HG03103 (cell line): ENCODE measurements at regions not wholly inside any gene's neighbourhood (a gene's known extent, or its start where the extent isn't known, plus 50 kb on each side); places are given as distances from the start of the nearest gene placed in this dataset.

ENCODE experiments used
- ATAC-seq: cut with Tn5 transposase; IDR thresholded peaks from one replicate; pipeline ENCODE4 v1.9.1; 2021; ENCODE audit warnings: low read depth; ENCODE audit not compliant: unreplicated experiment

DNA sequence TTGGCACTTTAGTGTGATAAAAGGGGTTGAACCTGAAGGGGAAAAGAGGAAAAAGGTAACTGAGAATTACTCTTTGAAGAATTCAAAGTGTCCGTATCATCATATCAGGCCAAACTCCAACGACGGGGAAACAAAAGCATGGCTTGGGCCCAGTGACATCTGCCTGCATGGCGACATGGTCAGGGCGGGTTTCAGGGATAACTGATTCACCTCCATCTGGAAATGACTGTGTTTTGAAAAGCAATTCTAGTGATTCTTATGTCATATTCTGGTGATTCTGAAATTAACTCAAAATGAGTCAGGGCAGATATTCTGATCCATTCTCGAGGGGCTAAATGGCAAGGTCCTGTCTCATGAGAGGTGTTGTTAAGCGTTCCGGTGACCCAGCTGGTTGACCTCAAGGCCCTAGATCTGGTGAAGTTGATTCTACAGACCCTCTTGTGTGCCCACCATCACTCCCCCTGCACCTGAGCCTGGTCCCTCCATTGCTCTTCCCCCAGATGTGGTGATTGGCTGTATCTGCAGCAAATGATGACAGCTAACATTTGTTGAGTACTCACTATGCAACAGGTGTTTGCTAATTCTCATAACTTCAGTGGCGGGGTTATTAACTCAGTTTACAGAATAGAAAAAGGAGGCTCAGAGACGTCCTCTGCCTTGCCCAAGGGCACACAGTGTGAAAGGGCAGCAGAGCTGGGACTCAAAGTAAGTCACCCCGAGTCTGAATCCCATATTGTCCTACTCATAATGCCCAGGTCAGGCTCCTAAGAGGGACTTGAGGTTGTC is 251.8 kb downstream of the MAF start:
- no peak for ATAC-seq

DNA sequence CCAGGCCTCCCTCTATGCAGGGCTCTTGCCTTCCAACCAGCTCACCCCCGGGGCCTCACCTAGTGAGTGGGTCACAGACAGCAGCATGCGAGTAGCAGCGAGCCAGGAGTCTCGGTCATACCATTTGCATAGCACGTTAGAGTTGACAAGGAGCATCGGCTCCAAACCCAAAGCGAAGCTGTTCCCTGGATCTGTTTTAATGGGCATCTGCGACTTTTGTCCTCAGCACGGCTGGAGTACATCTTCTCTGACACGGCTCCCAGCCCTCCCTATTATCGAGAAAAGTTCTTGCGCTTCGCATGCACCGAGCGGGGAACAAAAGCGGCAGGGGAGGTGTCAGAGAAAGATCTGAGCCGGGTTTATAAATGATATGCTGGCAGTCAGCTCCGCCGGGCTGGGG is 253.3 kb downstream of the MAF start:
- no peak for ATAC-seq

DNA sequence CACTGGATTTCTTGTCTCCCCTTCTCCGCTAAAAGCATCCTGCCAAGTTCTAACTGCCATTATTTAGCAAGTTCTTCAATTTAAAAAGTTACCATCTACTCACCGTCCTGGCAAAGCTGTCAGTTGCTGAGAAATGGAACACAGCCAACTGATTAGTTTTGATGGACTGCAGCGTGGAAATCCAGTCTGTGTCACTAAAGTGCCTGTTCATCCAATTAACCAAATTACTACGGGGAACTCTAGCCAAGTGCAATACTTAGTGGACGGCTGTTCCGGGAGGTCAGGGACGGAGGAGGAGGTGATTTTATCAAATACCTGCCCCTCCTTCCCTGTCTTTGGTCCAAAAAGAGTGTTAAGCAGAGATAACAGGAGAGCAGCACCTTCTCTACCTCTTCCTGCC is 260.7 kb downstream of the MAF start:
- no peak for ATAC-seq

DNA sequence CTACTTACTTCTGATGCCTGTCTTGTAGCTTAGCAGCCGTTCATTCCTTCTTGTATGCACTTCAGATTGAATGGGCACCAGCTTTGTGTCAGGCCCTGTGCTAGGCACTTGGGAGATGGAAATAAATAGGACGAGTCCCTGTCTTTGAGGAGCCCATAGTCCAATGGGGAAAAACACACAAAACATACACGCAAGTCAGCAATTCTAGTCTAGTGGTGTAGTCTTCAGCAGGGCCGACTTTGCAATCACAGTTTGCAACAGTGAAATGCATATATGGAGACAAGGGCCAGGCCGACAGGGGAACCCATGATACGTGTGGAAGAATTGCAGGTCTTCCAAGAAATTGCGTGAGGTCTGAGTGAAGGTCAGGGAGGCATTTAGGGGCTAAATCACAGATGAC is 262.6 kb downstream of the MAF start:
- no peak for ATAC-seq

DNA sequence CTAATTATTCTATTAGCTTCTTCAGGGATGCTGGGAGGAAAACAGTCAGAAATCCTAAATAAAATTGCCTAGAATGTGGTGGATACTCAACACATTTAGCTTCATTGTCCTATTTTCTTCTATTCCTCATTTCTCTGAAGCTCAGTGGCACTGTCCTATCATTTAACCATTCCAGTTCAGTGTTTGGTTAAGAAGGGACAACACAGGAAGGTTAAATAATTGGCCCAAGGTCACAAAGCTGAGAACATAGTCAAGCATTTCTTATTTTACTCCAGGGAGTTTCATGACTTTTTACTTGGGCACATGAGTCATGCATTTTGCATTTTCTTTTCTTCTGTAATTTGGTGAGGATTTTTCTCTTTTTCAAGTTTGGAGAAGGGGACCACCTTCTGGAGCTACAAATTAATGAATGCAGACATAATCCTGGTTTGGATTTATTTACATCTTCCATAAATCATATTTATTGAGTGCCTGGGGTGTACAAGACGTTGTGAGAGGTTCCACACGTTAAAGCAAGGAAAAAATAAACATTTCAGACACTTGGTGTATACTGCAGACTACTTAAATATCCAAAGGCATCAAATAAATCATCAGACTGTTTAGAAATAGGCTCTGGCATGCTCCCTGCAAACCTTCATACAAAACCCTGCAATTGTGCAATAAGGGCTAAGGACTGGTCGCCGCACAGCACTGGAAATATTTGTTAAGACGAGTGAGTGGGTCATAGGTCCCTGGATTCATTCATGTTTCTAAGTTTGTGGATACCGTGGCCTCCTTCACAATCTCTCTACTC is 263.9 kb downstream of the MAF start:
- ATAC-seq: no peak

DNA sequence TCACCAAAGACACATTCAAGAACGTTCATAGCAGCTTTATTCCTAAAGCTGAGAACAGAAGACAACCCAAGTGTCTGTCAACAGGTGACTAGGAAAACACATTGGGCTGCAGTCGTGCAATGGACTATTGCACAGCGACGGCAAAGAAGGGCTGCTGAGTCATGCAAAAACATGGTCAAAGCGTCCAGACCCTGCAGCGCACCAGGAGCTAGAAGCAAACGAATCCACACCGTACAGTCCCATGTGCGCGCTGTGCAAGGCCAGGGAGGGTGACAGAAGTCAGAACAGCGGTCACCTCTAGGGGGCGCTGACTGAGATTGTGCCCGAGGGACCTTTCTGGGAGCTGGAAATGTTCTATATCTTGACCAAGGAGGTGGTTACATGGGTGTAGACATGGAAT is 266.4 kb downstream of the MAF start:
- ATAC-seq: no peak

DNA sequence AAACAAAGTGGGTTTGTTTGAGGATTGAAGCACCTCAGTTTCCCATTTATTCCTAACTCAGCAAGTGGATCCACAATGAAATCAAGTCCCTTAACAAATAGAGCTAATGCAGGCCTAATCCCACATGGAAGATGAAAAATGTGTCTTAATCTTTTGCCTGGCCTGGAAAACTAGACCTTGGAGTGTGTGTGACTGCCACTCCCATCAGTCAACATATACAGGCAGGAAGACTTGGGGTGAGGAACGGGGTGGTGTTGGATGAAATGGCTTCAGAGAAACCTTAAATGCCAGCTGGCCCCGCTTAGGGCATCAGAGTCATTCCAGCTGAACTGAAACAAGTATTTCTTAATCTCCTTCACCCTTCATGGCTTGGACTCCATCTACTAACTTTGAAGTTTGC is 269.5 kb downstream of the MAF start:
- no peak for ATAC-seq

DNA sequence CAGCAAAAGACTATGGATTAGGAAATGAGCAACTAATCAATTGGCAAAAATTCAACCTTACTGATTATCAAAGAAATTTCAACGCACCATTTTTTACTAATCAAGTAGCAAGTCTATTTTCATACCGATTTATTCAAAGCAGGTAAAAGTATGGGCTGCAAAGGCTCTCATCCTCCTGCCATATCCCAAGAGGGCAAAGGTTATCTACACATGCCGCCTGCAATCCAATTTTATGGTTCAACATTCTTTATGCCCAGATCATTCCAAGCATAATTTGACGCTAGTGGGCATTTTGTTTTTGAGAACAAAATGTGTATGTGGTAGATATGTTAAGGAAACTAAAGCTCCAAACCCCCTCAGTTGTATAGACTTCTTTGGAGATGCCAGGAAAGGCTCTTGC is 270.6 kb downstream of the MAF start:
- no peak for ATAC-seq

DNA sequence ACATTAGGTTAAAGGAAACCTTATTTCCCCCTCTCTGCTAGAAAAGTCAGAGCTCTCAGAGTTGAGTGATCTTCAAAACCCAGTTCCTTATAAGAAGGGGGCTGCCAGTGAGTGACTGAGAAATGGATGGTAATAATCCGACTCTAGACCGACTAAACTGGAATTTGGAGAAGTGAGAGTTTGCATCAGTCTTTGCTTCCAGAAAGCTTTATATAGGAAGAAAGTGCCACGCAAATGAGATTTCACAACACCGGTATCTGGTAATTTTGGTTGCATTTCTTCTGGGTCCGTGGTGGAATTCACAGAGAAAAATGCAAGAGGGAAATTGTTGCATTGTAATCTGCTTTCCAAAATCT is 271.4 kb downstream of the MAF start:
- no peak for ATAC-seq

DNA sequence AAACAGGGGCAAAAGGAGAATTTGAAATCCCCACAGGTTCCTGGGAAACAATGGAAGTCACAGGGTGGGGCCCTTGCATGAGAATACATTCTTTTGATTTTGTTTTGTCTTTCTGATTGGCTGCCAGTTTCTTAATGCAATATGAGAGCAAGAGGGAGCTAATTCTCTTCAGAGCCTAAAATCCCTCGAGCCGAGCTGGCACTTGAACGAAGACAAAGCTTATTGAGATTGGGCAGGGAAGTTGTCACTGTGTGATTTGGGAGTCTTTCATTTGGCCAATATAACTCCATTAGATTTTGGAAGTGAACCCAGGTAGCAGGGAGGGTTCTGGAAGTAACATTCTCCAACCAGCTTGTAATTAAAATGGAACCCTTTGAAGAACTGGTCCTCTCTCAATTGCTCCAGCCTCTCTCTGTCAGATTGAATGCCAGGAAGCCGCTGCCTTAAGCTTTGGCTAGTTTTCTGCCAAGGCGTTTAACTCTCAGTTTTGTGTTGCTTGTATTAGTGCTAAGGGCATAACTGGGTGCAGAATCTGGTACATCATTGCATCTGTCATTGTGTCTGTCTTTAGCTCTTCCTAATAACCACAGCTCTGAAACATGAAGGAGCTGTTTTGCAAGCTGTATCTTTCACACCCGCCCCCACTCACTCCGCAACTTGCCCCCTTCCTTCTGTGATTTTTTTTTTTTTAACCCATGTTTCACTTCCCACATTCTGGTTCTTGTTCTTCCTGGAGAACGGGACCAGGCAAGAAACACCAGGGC is 272.0 kb downstream of the MAF start:
- no peak for ATAC-seq

DNA sequence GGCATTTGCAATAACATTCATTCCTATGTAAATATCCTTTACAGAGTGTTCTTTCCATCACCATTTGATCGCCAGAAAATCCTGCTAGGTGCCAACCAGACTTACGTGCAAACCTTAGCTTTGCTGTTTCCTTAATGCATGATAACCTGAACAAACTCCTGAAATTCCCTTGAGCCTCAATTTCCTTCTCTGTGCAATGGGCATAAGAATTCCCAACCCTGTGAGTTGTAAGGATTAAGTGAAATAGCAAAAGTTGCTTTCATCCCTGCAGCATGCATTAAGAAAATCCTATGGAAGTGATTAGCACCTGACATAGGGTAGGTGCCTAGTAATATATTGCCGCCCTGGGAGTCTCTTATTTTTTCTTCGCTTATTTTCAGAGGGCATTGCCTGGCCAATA is 272.7 kb downstream of the MAF start:
- no peak for ATAC-seq

DNA sequence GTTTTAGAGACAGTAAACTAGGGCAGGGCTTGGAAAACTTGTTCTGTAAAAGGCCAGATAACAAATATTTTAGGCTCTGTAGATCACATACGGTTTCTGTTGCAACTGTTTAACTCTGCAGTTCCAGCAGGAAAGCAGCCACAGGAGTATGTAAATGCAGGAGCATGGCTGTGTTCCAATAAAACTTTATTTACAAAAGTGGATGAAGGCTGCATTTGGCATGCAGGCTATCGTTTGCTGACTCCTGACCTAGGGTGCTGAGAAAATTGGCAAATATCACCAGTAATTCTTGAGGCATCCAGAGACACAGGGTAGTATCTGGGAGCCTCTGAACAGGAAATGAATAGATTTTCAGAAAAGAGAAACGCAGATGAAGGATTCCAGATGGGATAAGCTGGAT is 274.0 kb downstream of the MAF start:
- ATAC-seq: no peak

DNA sequence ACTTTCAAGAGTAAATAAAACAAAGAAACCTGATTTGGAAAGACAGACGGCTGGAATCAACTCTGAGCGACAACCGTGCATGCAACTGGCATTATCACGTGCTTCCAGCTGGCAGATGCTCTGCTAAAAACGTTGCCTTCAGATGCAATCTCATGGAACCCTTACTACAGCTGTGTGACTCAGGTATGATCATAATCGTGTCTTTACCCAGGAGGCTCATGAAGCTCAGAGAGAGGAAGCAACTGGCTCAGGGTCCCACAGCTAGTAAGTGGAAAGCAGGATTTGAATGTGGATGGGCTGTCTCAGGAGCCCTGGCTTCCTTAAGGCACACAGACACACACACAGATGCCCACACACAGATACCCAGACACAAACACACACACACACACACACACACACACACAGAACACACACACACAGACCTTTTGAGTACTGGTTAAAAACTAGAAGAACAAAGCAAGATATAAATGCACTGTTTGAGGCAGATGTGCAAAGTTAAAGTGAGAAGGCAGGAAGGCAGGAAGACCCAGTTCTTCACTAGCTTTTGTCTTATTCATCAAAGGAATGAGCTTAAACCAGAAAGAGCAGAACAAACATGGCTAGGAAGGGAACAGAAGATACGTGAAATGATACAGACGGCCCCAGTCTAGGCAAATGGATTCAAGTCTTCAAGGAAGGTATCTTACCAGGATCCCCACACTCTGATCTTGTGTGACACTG is 275.2 kb downstream of the MAF start:
- ATAC-seq: no peak

DNA sequence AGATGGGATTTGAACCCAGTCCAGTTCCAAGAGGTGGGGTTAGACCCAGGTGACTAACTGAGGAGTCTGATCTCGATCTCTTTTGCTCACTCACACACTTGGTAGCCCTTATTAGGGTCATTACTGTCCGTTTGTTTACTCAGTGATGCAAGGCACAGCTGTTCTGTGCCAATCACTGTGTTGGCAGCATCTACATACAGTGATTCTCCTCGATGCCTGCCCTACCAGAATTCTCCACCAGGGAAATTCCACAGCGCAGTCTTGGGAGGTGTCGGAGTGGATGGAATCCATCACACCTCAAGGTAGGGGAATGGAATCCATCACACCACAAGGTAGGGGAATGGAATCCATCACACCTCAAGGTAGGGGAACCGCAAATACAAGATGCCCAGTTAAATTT is 279.6 kb downstream of the MAF start:
- ATAC-seq: no peak

DNA sequence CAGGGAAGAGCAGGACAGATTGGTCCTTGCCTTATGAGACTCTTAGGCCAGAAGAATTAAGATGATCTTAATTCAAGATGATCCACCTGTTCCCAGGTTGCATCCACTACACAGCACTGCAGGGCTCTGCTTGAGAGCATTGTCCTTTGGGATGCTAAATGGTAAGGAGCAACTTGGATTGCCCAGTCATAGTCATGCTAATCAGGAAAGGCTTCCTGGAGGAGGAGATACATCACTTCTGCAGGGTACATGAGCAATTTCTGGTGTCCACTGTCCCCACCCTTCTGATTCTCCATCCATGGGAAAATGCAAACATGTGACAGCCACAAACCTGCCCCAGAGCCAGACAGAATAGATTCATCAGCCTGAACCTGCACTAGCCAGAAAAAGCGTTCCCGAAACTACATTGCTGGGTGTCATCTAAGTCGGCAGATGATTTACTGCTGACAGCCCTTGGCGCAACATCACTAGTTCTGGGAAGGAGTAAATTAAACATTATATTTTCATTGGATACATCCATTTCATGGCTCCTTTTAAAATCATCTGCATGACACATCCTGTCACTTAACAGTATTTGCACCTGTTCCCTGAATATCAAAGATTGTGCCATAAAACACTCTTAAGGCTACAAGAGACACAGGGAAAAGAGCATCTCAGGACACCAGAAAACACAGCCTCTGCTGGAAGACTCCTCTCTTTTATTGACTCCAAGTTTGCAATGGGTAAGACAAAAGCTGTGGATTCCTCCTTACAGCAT is 282.2 kb downstream of the MAF start:
- ATAC-seq: no peak

DNA sequence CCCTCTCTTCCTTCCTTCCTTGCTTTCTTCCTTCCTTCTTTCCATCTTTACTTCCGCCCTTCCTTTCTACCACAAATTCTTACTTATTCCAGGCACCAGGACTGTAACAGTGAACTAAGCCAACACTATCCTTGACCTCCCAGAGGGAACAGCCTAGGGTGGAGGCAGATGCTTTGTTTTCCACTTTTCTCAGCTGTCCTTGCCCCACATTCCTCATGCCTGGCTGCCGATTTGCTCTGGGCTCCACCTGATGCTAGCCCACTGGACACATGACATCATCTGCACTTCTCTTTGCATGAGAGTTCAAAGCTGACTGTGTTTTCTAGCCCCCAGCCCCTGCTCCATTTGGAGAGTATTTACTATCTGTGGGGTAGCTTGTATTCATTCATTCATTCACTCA is 283.0 kb downstream of the MAF start:
- ATAC-seq: no peak

DNA sequence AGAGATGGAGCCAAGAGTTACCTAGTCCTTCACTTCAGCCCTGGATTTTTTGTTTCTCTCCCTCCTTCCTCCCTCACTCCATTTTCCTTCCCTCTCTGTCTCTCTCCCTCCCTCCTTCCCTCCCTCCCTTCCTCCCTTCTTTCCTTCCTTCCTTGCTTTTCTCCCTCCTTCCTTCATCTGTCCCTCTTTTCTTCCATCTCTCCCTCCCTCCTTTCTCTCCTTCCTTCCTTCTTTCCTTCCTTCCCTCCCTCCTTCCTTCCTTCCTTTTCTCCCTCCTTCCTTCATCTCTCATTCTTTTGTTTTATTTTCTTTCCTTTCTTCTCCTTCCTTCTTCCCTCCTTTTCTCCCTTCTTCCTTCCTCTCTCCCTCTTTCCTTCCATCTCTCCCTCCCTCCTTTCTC is 283.5 kb downstream of the MAF start:
- ATAC-seq: no peak

DNA sequence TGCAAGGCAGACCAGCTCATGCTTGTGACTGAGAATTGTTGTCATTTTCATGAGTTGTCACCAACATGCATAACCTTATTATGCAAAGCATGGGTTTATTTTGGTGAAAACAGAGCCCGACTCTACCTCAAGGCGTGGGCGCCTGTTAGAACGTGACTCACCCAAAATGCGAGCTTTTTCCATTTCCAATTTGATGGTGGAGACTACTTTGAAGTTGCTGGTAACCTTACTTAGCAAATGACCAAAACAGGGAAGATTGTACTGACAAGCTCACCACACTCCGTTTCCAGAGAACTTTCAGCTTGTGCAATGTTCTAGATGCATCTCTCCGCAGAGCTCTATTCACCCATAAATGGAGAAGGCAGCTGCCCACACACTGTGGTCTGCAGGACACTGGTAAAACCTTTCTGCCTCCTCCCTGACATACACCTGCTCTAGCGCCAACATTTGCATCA is 284.5 kb downstream of the MAF start:
- peak; percentile 78 for ATAC-seq

DNA sequence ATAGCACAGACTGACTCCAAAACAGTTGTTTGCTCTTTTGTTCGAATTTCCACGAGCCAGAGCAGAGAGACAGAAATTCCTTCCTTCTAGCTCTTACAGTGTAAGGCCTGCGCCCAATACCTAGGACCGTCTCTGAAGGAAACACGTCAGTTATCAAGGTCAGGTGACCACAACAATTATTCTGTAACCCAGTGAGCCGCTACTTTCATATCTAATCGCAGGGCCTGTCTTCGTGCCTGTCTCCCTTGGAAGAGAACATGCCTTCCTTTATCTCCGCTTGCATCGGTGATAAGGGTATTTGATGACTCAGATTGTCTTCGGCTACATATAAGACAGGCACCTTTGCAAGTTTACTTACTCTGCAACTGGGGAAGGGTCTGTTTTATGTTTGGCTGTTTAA is 288.0 kb downstream of the MAF start:
- ATAC-seq: no peak

DNA sequence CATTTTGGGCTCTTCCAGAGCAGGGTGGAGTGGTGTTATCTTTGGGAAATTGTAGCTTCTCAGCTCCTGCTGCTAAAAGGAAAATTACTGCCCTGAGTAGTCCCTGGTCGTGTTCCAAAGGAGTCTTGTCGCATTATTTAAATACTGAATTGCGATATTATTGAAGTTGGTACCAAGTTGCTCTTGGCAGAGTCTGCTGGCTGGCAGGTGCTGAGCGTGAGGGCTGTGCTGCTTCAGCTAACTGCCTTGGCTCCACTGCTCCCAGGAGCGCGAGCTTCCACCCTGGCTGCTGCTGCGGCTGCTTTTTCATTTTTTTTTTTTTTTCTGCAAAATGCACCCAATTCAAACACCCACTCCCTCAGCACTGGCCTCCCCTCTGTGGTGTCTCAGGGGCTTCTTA is 289.8 kb downstream of the MAF start:
- no peak for ATAC-seq
